T-cell (primary cell): ENCODE measurements at regions not wholly inside any gene's neighbourhood (a gene's known extent, or its start where the extent isn't known, plus 50 kb on each side); places are given as distances from the start of the nearest gene placed in this dataset.

Experiments
- ATAC-seq, 4 experiments: fragments of 200-7000 bp in 3 of 4; fragments of 150-1000 bp in 1 of 4; cut with Tn5 transposase; replicated peaks in 1 of 4; 1 replicate in 3 of 4; 2 replicates in 1 of 4; pipeline ENCODE4 v1.10.0; 2021; ENCODE audit warnings: moderate library complexity in 3 of 4, mild to moderate bottlenecking in 2 of 4, moderate number of reproducible peaks in 1 of 4
- CTCF ChIA-PET, 2 donors: fragments of 300-600 bp; sonication (Branson Sonifier 250); formaldehyde crosslinking; loops; one replicate each; lab custom pipeline; 2022; ENCODE audit warnings: antibody characterized with exemption in 2 of 2; lab: Charles Lee
- POLR2A ChIA-PET, 2 donors: fragments of 300-600 bp; sonication (Branson Sonifier 250); formaldehyde crosslinking; loops; one replicate each; lab custom pipeline; 2022; ENCODE audit warnings: antibody characterized with exemption in 2 of 2; lab: Charles Lee
- DNase-seq, 35 experiments: peaks; one replicate each; pipeline versions ENCODE4 v3.0.0 to v3.0.0-alpha.2; 2013 to 2023
- H3K27ac ChIP-seq: one replicate; pipeline ENCODE4 v1.5.1; 2013; ENCODE audit warnings: low read length
- H3K27me3 ChIP-seq, 2 experiments: replicated peaks in 1 of 2; 1 replicate in 1 of 2; 2 replicates in 1 of 2; pipeline versions ENCODE4 v1.6.1 to v1.7.0; 2013; ENCODE audit warnings: low read length in 1 of 2, mixed read lengths in 1 of 2; ENCODE audit not compliant: control insufficient read depth in 2 of 2, insufficient read depth in 2 of 2; ENCODE audit errors: extremely low read depth in 1 of 2
- H3K36me3 ChIP-seq, 2 donors: 1 replicate in 1 of 2; 2 replicates in 1 of 2; pipeline versions ENCODE4 v1.6.1 to v1.7.0; 2013; ENCODE audit warnings: low read length in 1 of 2; ENCODE audit not compliant: control insufficient read depth in 2 of 2, insufficient read depth in 1 of 2; ENCODE audit errors: extremely low read depth in 1 of 2
- H3K4me1 ChIP-seq, 2 experiments: 1 replicate in 1 of 2; 2 replicates in 1 of 2; pipeline versions ENCODE4 v1.6.1 to v1.7.0; 2013; ENCODE audit warnings: low read length in 2 of 2, mixed read lengths in 1 of 2; ENCODE audit not compliant: insufficient read depth in 2 of 2, control insufficient read depth in 1 of 2; ENCODE audit errors: extremely low read depth in 1 of 2
- H3K4me3 ChIP-seq, 2 donors: 1 replicate in 1 of 2; 2 replicates in 1 of 2; pipeline versions ENCODE4 v1.5.1 to v1.7.0; 2013; ENCODE audit warnings: mild to moderate bottlenecking in 2 of 2, low read length in 1 of 2, moderate library complexity in 1 of 2; ENCODE audit not compliant: control insufficient read depth in 1 of 2; ENCODE audit errors: extremely low read depth in 1 of 2
- H3K9me3 ChIP-seq: 2 replicates; pipeline ENCODE4 v1.7.0; 2013
- H3K27ac Mint-ChIP-seq, 2 donors: one replicate each; pipeline ENCODE4 v1.8.0; 2020 to 2021; ENCODE audit warnings: mild to moderate bottlenecking in 2 of 2, mixed read lengths in 2 of 2
- H3K27me3 Mint-ChIP-seq, 2 donors: one replicate each; pipeline ENCODE4 v1.8.0; 2021 to 2022; ENCODE audit warnings: mixed read lengths in 2 of 2
- H3K36me3 Mint-ChIP-seq: one replicate; pipeline ENCODE4 v1.8.0; 2021; ENCODE audit warnings: mixed read lengths
- H3K4me1 Mint-ChIP-seq, 3 donors: one replicate each; pipeline ENCODE4 v1.8.0; 2020 to 2022; ENCODE audit warnings: mixed read lengths in 3 of 3, mild to moderate bottlenecking in 1 of 3
- H3K4me3 Mint-ChIP-seq, 3 donors: one replicate each; pipeline ENCODE4 v1.8.0; 2020 to 2022; ENCODE audit warnings: mild to moderate bottlenecking in 3 of 3, mixed read lengths in 3 of 3, moderate library complexity in 3 of 3
- H3K9me3 Mint-ChIP-seq, 3 donors: one replicate each; pipeline ENCODE4 v1.8.0; 2020 to 2022; ENCODE audit warnings: mixed read lengths in 3 of 3
- WGBS: methylation state at CpG from one replicate; pipeline ENCODE4 v1.1.5; 2013; ENCODE audit warnings: missing lambda C conversion rate; ENCODE audit not compliant: insufficient coverage; 5-methylcytosine and 5-hydroxymethylcytosine counted together

DNA sequence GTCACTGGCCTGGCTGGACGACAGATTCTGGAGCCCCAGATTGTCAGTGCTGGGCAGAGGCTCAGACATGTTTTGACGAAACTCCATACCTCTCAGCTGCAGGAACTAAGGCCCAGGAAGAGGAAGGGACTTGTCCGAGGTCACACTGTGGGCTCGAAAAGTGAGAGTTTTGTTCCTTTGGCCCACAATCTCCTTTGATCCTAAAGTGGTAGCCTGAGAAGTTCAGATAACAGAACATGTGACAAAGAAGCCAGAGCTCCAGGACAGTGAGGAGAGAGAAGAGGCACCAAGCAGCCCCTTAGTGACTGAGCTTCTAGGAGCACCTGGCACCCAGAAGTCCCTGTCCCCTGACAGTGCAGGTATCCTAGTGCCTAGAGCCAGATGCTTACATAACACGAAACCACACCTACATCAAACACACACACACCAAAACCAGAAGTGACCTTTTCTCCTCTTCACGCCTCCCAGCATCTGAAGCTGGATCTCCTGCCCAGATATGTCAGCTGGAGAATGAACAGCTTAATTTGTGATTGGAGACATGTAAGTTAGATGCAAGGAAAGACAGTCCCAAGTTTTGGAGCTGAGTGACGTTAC lies 88.9 kb downstream of the ADRB2 start:
- no peak overlapping the region for H3K27ac ChIP-seq
- H3K4me3 Mint-ChIP-seq, result no peak overlapping the region
- POLR2A ChIA-PET, result no interaction called here
- H3K27me3 ChIP-seq, result no peaks in the 10 kb centered on the region
- DNase-seq, result no peak
- no peaks in the 10 kb centered on the region for H3K9me3 Mint-ChIP-seq
- H3K4me1 Mint-ChIP-seq, result peaks cover 7 to 13% (median 8%) of the 10 kb centered on the region in 3 donors
- peaks cover 1 to 4% of the 10 kb centered on the region in 2 donors for H3K27me3 Mint-ChIP-seq
- no peak overlapping the region for H3K27ac Mint-ChIP-seq
- CTCF ChIA-PET, result no interaction called here
- ATAC-seq, result no peak
- H3K36me3 ChIP-seq, result no peaks in the 10 kb centered on the region
- 75% methylated on average over 4 of the region's 7 CpGs for WGBS
- peaks cover 0 to 10% of the 10 kb centered on the region in 2 experiments for H3K4me1 ChIP-seq
- no peaks in the 10 kb centered on the region for H3K36me3 Mint-ChIP-seq
- no peak overlapping the region for H3K4me3 ChIP-seq
- H3K9me3 ChIP-seq, result no peaks in the 10 kb centered on the region

GRCh38 chr5:148920646-148921288 lies 94.4 kb downstream of the ADRB2 start:
- Mint-ChIP-seq H3K36me3 (no peaks in the 10 kb centered on the region), H3K4me1 (no peaks in the 10 kb centered on the region), H3K27me3 (peaks cover 9 to 26% of the 10 kb centered on the region in 2 donors), H3K9me3 (no peaks in the 10 kb centered on the region), H3K4me3 (no peak overlapping the region), H3K27ac (no peak overlapping the region)
- ChIA-PET CTCF (no interaction called here), POLR2A (no interaction called here)
- ATAC-seq (no peak), DNase-seq (no peak)
- WGBS, result 100% methylated on average over 1 of the region's 2 CpGs
- Histone ChIP-seq H3K36me3 (no peaks in the 10 kb centered on the region), H3K27me3 (peaks cover 0 to 4% of the 10 kb centered on the region in 2 experiments), H3K4me1 (no peaks in the 10 kb centered on the region), H3K4me3 (no peak overlapping the region), H3K9me3 (no peaks in the 10 kb centered on the region), H3K27ac (no peak overlapping the region)

- no peak overlapping the region for H3K27ac ChIP-seq
- ChIA-PET POLR2A (no interaction called here), CTCF (no interaction called here)
- Mint-ChIP-seq H3K36me3 (no peaks in the 10 kb centered on the region), H3K4me3 (no peak overlapping the region), H3K27ac (no peak overlapping the region), H3K9me3 (no peaks in the 10 kb centered on the region), H3K4me1 (no peaks in the 10 kb centered on the region), H3K27me3 (peaks cover 9 to 26% of the 10 kb centered on the region in 2 donors)
- H3K4me1 ChIP-seq, result no peaks in the 10 kb centered on the region
- DNase-seq, result no peak
- H3K9me3 ChIP-seq, result no peaks in the 10 kb centered on the region
- no peak overlapping the region for H3K4me3 ChIP-seq
- 92% methylated on average over 1 of the region's 1 CpG for WGBS
- no peak for ATAC-seq
- H3K36me3 ChIP-seq, result no peaks in the 10 kb centered on the region
- peaks cover 0 to 4% of the 10 kb centered on the region in 2 experiments for H3K27me3 ChIP-seq
These were observed 94.9 kb downstream of the ADRB2 start for GRCh38 chr5:148921350-148921749.

DNA sequence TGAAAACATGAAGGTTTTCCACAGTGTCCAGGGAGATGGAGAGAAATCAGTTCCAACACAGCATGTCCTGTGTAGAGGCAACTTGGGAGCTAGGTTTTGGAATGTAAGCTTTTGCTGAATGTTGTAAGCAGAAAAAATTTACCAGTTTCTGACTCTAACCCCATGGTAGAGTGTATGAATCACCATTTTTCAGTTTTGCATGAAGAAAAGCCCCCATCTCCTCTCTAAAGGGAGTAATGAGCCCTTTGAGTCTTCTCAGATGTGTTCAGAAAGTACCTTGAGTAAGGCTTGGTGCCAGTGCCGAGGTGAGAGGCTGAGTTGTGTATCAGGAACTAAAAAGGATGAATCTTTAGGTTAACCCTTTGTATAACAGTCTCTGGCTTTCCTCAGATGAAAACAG lies 96.2 kb downstream of the ADRB2 start:
- no peaks in the 10 kb centered on the region for H3K4me1 Mint-ChIP-seq
- Histone ChIP-seq H3K27me3 (peaks cover 0 to 4% of the 10 kb centered on the region in 2 experiments), H3K4me1 (no peaks in the 10 kb centered on the region), H3K36me3 (no peaks in the 10 kb centered on the region), H3K27ac (no peak overlapping the region), H3K9me3 (no peaks in the 10 kb centered on the region), H3K4me3 (no peak overlapping the region)
- ChIA-PET CTCF (no interaction called here), POLR2A (no interaction called here)
- no peaks in the 10 kb centered on the region for H3K36me3 Mint-ChIP-seq
- H3K9me3 Mint-ChIP-seq, result no peaks in the 10 kb centered on the region
- peaks cover 13 to 31% of the 10 kb centered on the region in 2 donors for H3K27me3 Mint-ChIP-seq
- no peak overlapping the region for H3K27ac Mint-ChIP-seq
- H3K4me3 Mint-ChIP-seq, result no peak overlapping the region
- WGBS, result no CpG with 5 or more reads among the region's 1 CpG
- DNase-seq (no peak), ATAC-seq (no peak)

DNA sequence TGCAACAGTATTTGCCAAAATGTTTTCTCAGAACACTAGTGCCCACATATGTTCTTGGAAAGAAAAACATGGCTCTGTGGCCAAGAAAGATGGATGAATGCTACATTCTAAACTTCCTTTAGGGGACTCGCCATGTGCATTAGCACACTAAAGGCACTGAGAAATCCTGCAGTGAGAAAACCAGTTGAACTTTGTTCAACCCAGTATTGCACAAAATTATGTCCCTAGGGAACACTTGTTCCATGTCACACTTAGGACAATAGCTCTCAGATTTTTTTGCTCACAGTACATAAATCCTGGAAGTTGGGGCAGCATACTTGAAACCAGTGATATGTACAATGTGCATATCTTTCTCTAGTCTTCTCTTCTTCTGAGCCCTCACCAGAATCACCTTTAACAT lies 96.6 kb downstream of the ADRB2 start:
- Histone ChIP-seq H3K9me3 (no peaks in the 10 kb centered on the region), H3K27ac (no peak overlapping the region), H3K36me3 (no peaks in the 10 kb centered on the region), H3K27me3 (peaks cover 0 to 4% of the 10 kb centered on the region in 2 experiments), H3K4me3 (no peak overlapping the region), H3K4me1 (no peaks in the 10 kb centered on the region)
- no CpG with 5 or more reads among the region's 1 CpG for WGBS
- POLR2A ChIA-PET, result no interaction called here
- no peak overlapping the region for H3K27ac Mint-ChIP-seq
- no peaks in the 10 kb centered on the region for H3K9me3 Mint-ChIP-seq
- peaks cover 13 to 31% of the 10 kb centered on the region in 2 donors for H3K27me3 Mint-ChIP-seq
- no peak for DNase-seq
- H3K4me1 Mint-ChIP-seq, result no peaks in the 10 kb centered on the region
- H3K4me3 Mint-ChIP-seq, result no peak overlapping the region
- CTCF ChIA-PET, result no interaction called here
- no peaks in the 10 kb centered on the region for H3K36me3 Mint-ChIP-seq
- ATAC-seq, result no peak

GRCh38 chr5:148924817-148925216 lies 98.4 kb downstream of the ADRB2 start:
- peaks cover 0 to 4% of the 10 kb centered on the region in 2 experiments for H3K27me3 ChIP-seq
- H3K4me3 Mint-ChIP-seq, result no peak overlapping the region
- H3K36me3 Mint-ChIP-seq, result no peaks in the 10 kb centered on the region
- H3K27ac Mint-ChIP-seq, result no peak overlapping the region
- no peaks in the 10 kb centered on the region for H3K4me1 ChIP-seq
- H3K27ac ChIP-seq, result no peak overlapping the region
- ATAC-seq (no peak), DNase-seq (no peak)
- ChIA-PET CTCF (interaction anchor here (0.6 to 1.2 kb wide), 2 partner anchors 44 to 111 kb away, joined by 3 to 4 read pairs; no protein-coding TSS in a partner anchor), POLR2A (no interaction called here)
- no peaks in the 10 kb centered on the region for H3K36me3 ChIP-seq
- no peak overlapping the region for H3K4me3 ChIP-seq
- peaks cover 13 to 31% of the 10 kb centered on the region in 2 donors for H3K27me3 Mint-ChIP-seq
- no peaks in the 10 kb centered on the region for H3K9me3 ChIP-seq
- 48% methylated on average over 2 of the region's 5 CpGs for WGBS
- no peaks in the 10 kb centered on the region for H3K4me1 Mint-ChIP-seq
- no peaks in the 10 kb centered on the region for H3K9me3 Mint-ChIP-seq
